ENCODE measurements at regions not wholly inside any gene's neighbourhood (a gene's known extent, or its start where the extent isn't known, plus 50 kb on each side); places are given as distances from the start of the nearest gene placed in this dataset.
A peak's percentile ranks its signal among the peaks of the same experiment; 100 is the strongest.

DNA sequence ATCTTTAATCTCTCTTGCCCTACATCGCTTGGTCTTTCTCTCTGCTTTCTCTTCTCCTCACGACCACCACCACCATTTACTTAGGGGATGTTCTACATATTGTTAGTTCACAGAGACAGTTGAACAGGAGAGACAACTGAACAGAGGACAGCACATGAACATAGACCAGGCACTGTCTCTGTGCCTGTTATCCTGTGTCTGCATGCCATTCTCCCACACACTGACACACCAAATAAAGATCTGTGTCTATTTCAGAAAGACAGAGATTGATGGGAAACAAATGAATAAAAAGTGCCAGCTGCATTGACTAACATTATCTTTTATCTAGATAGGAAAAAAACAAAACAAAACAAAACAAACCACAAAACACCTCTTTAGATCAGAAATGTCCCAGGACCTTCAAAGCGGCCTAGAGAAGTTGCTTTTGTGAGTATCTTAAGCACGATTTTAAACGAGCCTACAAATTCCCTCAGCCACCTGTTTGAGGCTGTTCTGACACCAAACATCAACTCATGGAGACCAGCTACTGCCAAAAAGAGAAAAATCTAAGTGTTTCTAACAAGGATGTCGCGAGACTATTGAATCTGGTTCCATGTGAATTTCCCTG, 77.6 kb upstream of the PARP11 start:
- no peak for DNase-seq

- DNase-seq = peak; percentile 13
These were observed 74.6 kb upstream of the PARP11 start for GRCh38 chr12:3947781-3948180.

DNA sequence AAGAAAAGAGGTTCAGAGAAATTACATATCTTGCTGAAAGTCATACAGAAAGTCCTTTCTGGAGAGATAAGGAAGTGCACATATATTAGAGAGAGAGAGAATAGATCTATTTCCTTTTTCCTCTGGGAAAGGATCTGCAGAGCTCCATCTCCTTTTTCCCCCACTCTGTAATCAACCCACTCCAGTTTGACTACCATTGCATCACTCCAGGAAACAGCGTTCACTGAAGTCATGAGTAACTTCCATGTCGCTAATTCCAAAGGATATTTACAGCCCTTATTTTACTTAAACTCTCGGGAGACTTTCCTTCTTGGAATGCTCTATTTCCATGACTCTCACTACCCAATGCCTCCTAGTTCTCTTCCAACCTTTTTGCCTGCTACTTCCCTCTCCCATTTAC, 72.5 kb upstream of the PARP11 start:
- DNase-seq = no peak

- DNase-seq = no peak
These were observed 71.4 kb upstream of the PARP11 start for GRCh38 chr12:3944620-3945019.

DNA sequence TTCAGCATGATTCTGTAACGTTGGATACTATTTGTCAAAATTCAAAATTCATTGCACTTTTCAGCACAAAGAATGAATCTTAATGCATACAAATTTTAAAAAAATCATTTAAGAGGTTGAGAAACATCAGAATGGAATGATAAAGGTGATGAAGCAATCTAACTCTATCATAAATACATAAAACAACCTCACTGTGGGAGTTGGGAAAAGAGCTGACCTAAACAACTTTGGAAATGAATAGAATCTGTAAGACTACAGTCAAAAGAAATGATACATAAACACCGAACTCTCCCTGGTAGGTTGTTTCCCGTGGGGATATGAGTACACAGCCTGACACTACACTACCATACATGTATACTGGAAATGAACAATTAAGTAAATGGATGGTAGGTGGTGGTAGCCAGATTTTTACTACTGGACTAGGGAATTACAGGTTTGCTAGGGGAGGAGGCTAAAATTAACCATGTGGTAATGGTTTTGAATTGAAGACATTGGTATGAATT, 64.9 kb upstream of the PARP11 start:
- DNase-seq = no peak

GRCh38 chr12:3935078-3935477, 61.9 kb upstream of the PARP11 start:
- no peak for DNase-seq

DNA sequence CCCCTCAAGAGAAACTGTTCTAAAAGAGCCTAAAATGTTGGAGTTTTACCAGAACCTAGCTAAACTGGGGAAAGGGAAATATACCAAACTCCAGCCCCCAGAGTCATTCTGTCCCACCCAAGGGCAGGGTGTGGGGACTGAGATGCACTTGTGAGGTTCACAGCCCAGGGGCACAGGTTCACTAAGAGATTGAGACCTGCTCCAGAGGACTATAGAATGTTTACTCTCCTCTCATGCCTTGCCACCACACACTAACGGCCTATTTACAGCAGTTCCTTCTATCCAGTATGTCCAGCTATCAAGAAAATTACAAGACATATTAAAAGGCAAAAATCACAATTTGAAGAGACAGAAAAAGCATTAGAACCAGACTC, 60.6 kb upstream of the PARP11 start:
- DNase-seq = no peak

DNA sequence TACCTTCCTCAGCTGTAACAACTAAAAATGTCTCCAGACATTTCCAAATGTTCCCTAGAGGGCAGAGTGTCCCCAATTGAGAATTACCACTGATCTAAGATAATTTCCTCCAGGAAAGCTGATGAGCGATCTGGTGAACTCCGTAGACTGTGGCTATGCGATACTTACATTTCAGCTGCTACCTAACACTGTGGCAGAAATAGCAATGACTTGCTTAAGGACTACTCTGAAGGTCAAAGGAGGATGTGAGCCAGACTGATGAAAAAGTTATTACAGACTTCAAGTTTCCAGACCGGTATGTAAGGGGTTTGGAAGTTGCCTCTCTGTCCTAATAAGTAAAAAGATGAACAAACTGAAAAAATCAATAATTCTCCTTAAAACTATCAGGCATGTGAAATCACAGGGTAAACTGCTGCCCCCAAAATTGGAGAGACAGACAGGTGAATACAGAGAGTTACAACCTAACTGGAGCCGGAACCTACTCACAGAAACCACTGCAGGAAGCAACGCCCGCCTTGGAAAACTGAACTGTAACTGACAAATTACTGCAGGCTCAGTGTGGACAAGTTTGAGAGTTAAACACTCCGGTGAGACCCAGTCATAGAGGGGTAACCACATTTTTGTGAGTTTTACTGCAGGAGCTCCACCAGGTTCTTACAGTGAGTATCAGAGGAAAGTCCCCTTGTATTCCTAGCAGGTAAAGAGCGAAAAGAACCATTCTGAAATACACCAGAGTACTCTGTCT, 60.0 kb upstream of the PARP11 start:
- no peak for DNase-seq

DNA sequence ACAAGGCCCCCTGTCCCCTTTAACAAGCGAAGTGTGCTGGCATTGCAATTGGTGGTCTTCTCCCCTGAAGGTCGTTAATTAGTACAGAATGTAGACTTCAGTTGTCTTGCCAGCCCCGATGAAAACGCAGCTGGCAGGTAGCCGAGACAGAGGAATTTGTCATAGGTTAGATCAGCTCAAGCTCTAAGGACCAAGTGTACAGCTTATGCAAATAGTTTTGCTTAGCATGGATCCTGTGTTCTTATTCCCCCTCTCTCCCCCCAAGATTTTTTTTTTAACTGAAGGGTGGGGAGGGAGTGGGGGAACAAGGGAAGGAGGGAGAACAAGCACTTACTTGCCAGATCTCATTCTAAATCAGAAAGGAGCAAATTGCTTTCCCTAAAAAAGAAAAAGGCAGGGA, 58.6 kb upstream of the PARP11 start:
- no peak for DNase-seq

- no peak for DNase-seq
These were observed 58.0 kb upstream of the PARP11 start for GRCh38 chr12:3931206-3931605.

DNA sequence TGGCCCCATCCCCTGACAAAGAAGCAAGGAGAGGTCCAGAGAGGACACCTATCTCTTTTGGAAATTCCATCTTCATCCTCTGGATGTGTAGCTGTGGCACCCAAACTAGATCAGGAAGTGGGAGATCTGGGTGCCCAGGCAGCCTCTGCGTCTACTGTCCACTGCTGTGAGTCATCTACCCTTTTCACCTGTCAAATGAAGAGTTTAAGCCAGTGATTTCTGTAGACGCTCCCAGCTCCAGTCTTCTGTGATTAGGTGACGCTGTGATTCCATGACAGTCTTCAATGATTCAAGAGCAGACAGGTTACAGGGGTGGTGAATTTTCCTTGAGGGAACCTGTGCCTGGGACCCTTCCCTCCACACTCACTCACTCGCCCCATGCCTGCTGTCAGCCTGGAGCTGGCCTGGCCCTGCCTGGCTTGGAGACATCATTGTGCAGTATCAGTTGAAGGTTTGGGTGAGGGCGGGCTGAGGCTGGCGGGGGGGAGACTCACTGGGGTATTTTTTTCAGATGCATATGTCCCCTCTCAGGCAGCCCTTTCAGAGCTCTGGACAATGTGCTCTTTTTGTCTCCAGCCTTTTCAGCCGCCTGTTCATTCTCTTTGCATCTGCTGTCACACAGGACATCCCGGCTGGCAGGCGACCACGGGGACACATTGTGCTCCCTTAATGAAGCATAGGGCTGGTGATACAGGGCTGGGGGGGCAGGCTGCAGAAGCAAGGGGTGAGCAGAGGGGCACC, 56.8 kb upstream of the PARP11 start:
- DNase-seq = no peak

- DNase-seq = peak; percentile 2
These were observed 55.5 kb upstream of the PARP11 start for GRCh38 chr12:3928538-3929184.

DNA sequence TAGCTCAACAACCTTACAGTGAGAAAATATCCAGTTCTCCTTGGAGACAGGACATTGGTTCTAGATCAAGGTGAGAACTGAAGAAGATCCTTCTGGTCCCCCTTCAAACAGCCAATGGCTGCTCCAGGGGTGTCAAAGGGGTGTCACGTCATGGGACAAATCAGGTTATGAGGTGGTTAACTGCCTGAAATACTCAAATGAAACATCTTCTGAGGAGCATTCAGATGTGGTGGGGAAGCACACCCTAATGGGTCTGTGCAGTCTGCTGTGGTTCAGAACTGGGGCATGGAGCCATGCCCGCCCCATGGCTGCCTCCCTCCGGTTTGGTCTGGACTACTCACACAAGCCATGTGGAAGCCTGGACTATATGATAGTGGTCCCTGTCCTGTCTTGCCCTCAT, 52.4 kb upstream of the PARP11 start:
- DNase-seq = no peak

- DNase-seq = no peak
These were observed 51.6 kb upstream of the PARP11 start for GRCh38 chr12:3924761-3925160.

DNA sequence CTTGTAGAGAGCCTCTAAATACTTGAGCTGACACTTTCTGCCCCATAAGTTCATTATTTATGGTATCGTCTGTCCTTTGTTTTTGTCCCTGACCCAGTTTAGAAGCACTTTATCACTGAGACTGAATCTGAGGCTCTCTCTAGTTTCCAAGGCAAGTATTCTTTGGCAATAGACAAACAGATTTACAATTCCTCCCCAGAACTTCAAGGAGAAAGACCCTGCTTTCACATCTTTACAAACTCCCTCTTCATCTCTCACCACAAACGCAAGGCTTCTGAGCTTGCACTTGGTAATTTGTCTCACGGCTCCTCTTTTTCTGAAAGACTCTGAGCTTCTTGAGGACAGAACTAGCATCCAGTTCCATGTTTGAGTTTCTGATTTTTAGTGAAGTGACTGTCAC, 49.8 kb upstream of the PARP11 start:
- no peak for DNase-seq

Data from fibroblast of skin of back (primary cell).